H1 (cell line): ENCODE measurements at regions not wholly inside any gene's neighbourhood (a gene's known extent, or its start where the extent isn't known, plus 50 kb on each side); places are given as distances from the start of the nearest gene placed in this dataset.

Source experiments
- TF ChIP-seq, protein P1 (sequence below), 3 experiments: IDR thresholded peaks; 1 replicate in 2 of 3; 2 replicates in 1 of 3; pipeline versions ENCODE4 v1.5.1 to v1.6.1; 2011; ENCODE audit warnings: low read length in 3 of 3, mild to moderate bottlenecking in 3 of 3, inconsistent platforms in 2 of 3, low read depth in 1 of 3, moderate library complexity in 1 of 3; ENCODE audit not compliant: insufficient read depth in 1 of 3; ENCODE audit errors: control extremely low read depth in 1 of 3

- TF ChIP-seq, protein P1, sequence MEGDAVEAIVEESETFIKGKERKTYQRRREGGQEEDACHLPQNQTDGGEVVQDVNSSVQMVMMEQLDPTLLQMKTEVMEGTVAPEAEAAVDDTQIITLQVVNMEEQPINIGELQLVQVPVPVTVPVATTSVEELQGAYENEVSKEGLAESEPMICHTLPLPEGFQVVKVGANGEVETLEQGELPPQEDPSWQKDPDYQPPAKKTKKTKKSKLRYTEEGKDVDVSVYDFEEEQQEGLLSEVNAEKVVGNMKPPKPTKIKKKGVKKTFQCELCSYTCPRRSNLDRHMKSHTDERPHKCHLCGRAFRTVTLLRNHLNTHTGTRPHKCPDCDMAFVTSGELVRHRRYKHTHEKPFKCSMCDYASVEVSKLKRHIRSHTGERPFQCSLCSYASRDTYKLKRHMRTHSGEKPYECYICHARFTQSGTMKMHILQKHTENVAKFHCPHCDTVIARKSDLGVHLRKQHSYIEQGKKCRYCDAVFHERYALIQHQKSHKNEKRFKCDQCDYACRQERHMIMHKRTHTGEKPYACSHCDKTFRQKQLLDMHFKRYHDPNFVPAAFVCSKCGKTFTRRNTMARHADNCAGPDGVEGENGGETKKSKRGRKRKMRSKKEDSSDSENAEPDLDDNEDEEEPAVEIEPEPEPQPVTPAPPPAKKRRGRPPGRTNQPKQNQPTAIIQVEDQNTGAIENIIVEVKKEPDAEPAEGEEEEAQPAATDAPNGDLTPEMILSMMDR (IDR thresholded peaks at IDR 0.05; ENCODE audit: control extremely low read depth in 1 of 3, insufficient read depth in 1 of 3, low read depth in 1 of 3, low read length in 3 of 3) = peak; percentile 83 to 95 (median 89)
These were observed 156.8 kb downstream of the KCNA5 start (continued) for GRCh38 chr12:5200278-5201087.
